A549 (cell line): ENCODE measurements at regions not wholly inside any gene's neighbourhood (a gene's known extent, or its start where the extent isn't known, plus 50 kb on each side); places are given as distances from the start of the nearest gene placed in this dataset.

Source experiments
- ATAC-seq, 2 experiments: fragments of 200-7000 bp in 1 of 2; fragments of >200 bp in 1 of 2; cut with Nextera tagmentation in 1 of 2; cut with Tn5 transposase in 1 of 2; 3 replicates each; pipeline versions ENCODE4 v1.8.0 to v1.9.1; 2018 to 2020; ENCODE audit warnings: mild to moderate bottlenecking in 1 of 2, moderate library complexity in 1 of 2
- CTCF ChIA-PET: fragments of 300-600 bp; sonication (Branson Sonifier 250); formaldehyde crosslinking; extraction: SDS; loops from one replicate; lab custom pipeline; 2021; ENCODE audit warnings: antibody characterized with exemption, inconsistent platforms; lab: Yijun Ruan, JAX
- POLR2A ChIA-PET: fragments of 350-600 bp; formaldehyde crosslinking; extraction: SDS; loops from one replicate; lab custom pipeline; 2021; ENCODE audit warnings: antibody characterized with exemption, inconsistent platforms; lab: Yijun Ruan, JAX
- DNase-seq, 2 experiments: peaks; one replicate each; pipeline versions ENCODE4 v3.0.0 to v3.0.0-alpha.2; 2011 to 2016; ENCODE audit warnings: low read depth in 1 of 2, low spot score in 1 of 2
- FAIRE-seq: peaks from 2 replicates; lab custom pipeline; 2011; peaks lifted over from hg19 to GRCh38; lab: Jason Lieb, UNC
- H3K27ac ChIP-seq, 2 experiments: fragments of >200 bp; sonication (Bioruptor Twin); formaldehyde crosslinking; 3 replicates each; pipeline ENCODE4 v1.5.1; 2016 to 2017
- H3K4me1 ChIP-seq: fragments of >200 bp; sonication (Bioruptor Twin); formaldehyde crosslinking; 3 replicates; pipeline ENCODE4 v1.6.1; 2016
- H3K4me2 ChIP-seq: fragments of >200 bp; sonication (Bioruptor Twin); formaldehyde crosslinking; 3 replicates; pipeline ENCODE4 v1.6.1; 2016
- H3K4me3 ChIP-seq: fragments of >200 bp; sonication (Bioruptor Twin); formaldehyde crosslinking; 3 replicates; pipeline ENCODE4 v1.5.1; 2016
- H3K9me3 ChIP-seq: fragments of >200 bp; sonication (Bioruptor Twin); formaldehyde crosslinking; 3 replicates; pipeline ENCODE4 v1.6.1; 2016
- CBX8 ChIP-seq: fragments of 200-600 bp; sonication (generic); IDR thresholded peaks from 2 replicates; pipeline ENCODE4 v1.6.1; 2016
- CHD2 ChIP-seq: fragments of 150-350 bp; IDR thresholded peaks from 2 replicates; pipeline ENCODE4 v1.6.1; 2014; ENCODE audit warnings: low read length; ENCODE audit not compliant: partially characterized antibody
- CTCF ChIP-seq: fragments of >200 bp; sonication (Bioruptor Twin); formaldehyde crosslinking; IDR thresholded peaks from 3 replicates; pipeline ENCODE4 v1.5.1; 2016
- EHF ChIP-seq: fragments of 250-450 bp; sonication (Bioruptor Pico); IDR thresholded peaks from 2 replicates; pipeline ENCODE4 v1.5.0; 2020; ENCODE audit warnings: mild to moderate bottlenecking
- EHMT2 ChIP-seq: fragments of 200-600 bp; sonication (generic); IDR thresholded peaks from 2 replicates; pipeline ENCODE4 v1.6.1; 2016; ENCODE audit warnings: antibody characterized with exemption, low read depth, mild to moderate bottlenecking, moderate library complexity
- EP300 ChIP-seq, 2 experiments: fragments of >200 bp; sonication (Bioruptor Twin); formaldehyde crosslinking; IDR thresholded peaks; 2 replicates in 1 of 2; 3 replicates in 1 of 2; pipeline ENCODE4 v1.6.1; 2016 to 2017
- FOSB ChIP-seq: fragments of 250-450 bp; sonication (Bioruptor Pico); IDR thresholded peaks from 2 replicates; pipeline ENCODE4 v1.5.0; 2020; ENCODE audit warnings: mild to moderate bottlenecking, moderate library complexity
- FOSL2 ChIP-seq, 2 experiments: fragments of 450-650 bp in 1 of 2; fragments of >200 bp in 1 of 2; sonication (Bioruptor Twin) in 1 of 2; formaldehyde crosslinking; IDR thresholded peaks; 2 replicates each; pipeline versions ENCODE4 v1.5.0 to v1.6.1; 2016 to 2020; ENCODE audit warnings: mild to moderate bottlenecking in 1 of 2, moderate library complexity in 1 of 2
- GATA3 ChIP-seq: IDR thresholded peaks from 2 replicates; pipeline ENCODE4 v1.6.1; 2012; ENCODE audit warnings: borderline replicate concordance
- HES2 ChIP-seq: fragments of >200 bp; sonication (Bioruptor Twin); formaldehyde crosslinking; IDR thresholded peaks from 2 replicates; pipeline ENCODE4 v1.6.1; 2016
- HOXA7 ChIP-seq: fragments of 250-450 bp; sonication (Bioruptor Pico); IDR thresholded peaks from 2 replicates; pipeline ENCODE4 v1.5.0; 2020; ENCODE audit warnings: mild to moderate bottlenecking, moderate library complexity
- HOXB13 ChIP-seq: fragments of 250-450 bp; sonication (Bioruptor Pico); IDR thresholded peaks from 2 replicates; pipeline ENCODE4 v1.5.0; 2020; ENCODE audit warnings: low read depth, mild to moderate bottlenecking, moderate library complexity
- JUNB ChIP-seq: fragments of >200 bp; sonication (Bioruptor Twin); formaldehyde crosslinking; IDR thresholded peaks from 2 replicates; pipeline ENCODE4 v1.6.1; 2016
- KDM1A ChIP-seq: fragments of 200-600 bp; sonication (generic); IDR thresholded peaks from 2 replicates; pipeline ENCODE4 v1.6.1; 2016; ENCODE audit warnings: low read depth, mild to moderate bottlenecking
- KDM5A ChIP-seq: fragments of 200-600 bp; sonication (generic); IDR thresholded peaks from 2 replicates; pipeline ENCODE4 v1.6.1; 2016; ENCODE audit warnings: antibody characterized with exemption, mild to moderate bottlenecking
- MAX ChIP-seq: IDR thresholded peaks from 2 replicates; pipeline ENCODE4 v1.6.1; 2012
- MYC ChIP-seq: IDR thresholded peaks from 2 replicates; pipeline ENCODE4 v1.6.1; 2012; ENCODE audit warnings: mild to moderate bottlenecking, inconsistent platforms, low read length, improper control_type of control experiment, borderline replicate concordance
- POLR2AphosphoS2 ChIP-seq: conservative IDR thresholded peaks from 2 replicates; pipeline ENCODE4 v1.6.1; 2012; ENCODE audit warnings: low read length, improper control_type of control experiment, inconsistent platforms
- RAD21 ChIP-seq, 2 experiments: fragments of >200 bp in 1 of 2; sonication (Bioruptor Twin) in 1 of 2; formaldehyde crosslinking in 1 of 2; IDR thresholded peaks in 1 of 2; conservative IDR thresholded peaks in 1 of 2; 2 replicates in 1 of 2; 3 replicates in 1 of 2; pipeline ENCODE4 v1.6.1; 2012 to 2018; ENCODE audit warnings: inconsistent platforms in 1 of 2
- RARB ChIP-seq: fragments of 250-450 bp; sonication (Bioruptor Pico); IDR thresholded peaks from 2 replicates; pipeline ENCODE4 v1.8.0; 2021; ENCODE audit warnings: mild to moderate bottlenecking, moderate library complexity
- SMC3 ChIP-seq: fragments of >200 bp; sonication (Bioruptor Twin); formaldehyde crosslinking; IDR thresholded peaks from 3 replicates; pipeline ENCODE4 v1.6.1; 2018; ENCODE audit warnings: inconsistent platforms
- TFCP2L1 ChIP-seq: fragments of 250-450 bp; sonication (Bioruptor Pico); IDR thresholded peaks from 2 replicates; pipeline ENCODE4 v1.5.0; 2021; ENCODE audit warnings: mild to moderate bottlenecking
- TP53 ChIP-seq: fragments of 250-450 bp; sonication (Bioruptor Pico); IDR thresholded peaks from 2 replicates; pipeline ENCODE4 v1.5.0; 2021; ENCODE audit warnings: mild to moderate bottlenecking, moderate library complexity
- USF2 ChIP-seq: fragments of 450-650 bp; IDR thresholded peaks from 2 replicates; pipeline ENCODE4 v1.6.1; 2014; ENCODE audit warnings: antibody characterized with exemption
- ZC3H11A ChIP-seq: fragments of 450-650 bp; IDR thresholded peaks from 2 replicates; pipeline ENCODE4 v1.6.1; 2014; ENCODE audit warnings: antibody characterized with exemption, mild to moderate bottlenecking
- ZFP36 ChIP-seq: fragments of 450-650 bp; IDR thresholded peaks from 2 replicates; pipeline ENCODE4 v1.6.1; 2014; ENCODE audit warnings: borderline replicate concordance; ENCODE audit not compliant: partially characterized antibody
- WGBS: methylation state at CpG from one replicate; pipeline ENCODE4 v1.1.6; 2017; ENCODE audit errors: missing lambda C conversion rate; 5-methylcytosine and 5-hydroxymethylcytosine counted together
- TF ChIP-seq, protein P1 (sequence below): fragments of 250-450 bp; sonication (Bioruptor Pico); IDR thresholded peaks from 2 replicates; pipeline ENCODE4 v1.5.0; 2020; ENCODE audit warnings: low read depth, mild to moderate bottlenecking, moderate library complexity

DNA sequence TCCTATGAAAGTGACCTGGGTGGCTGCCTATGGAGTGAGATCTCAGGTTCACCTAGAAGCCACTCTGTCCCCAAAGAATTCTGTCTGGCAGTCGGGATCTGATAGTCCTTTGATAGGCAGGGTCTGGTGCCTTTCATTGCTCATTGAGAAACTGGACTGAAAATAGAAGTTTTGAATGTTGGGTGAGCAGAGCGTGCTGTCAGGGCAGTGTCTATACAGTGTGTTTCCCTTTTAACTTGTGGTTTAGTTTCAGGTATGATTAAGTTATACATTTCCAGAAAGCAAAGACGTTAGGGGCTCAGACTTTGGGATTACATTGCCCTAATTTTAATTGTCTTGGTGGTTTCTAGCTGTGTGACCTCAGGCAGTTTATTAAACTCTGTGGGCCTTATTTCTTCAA lies 111.3 kb upstream of the PAX6 start:
- ChIA-PET POLR2A (no interaction called here), CTCF (no interaction called here)
- TF ChIP-seq MYC (no peak), FOSB (no peak), POLR2AphosphoS2 (no peak), ZFP36 (no peak), HES2 (no peak), RAD21 (conservative IDR thresholded peaks at IDR 0.05 in 1 of 2, IDR thresholded peaks at IDR 0.05 in 1 of 2) (no peak), ZC3H11A (no peak), SMC3 (no peak), FOSL2 (IDR thresholded peaks at IDR 0.05) (no peak), FOSL2 (CRISPR knock-in tag; IDR thresholded peaks at IDR 0.05) (no peak), TP53 (CRISPR knock-in tag) (no peak), GATA3 (no peak), EHF (CRISPR knock-in tag) (no peak), TFCP2L1 (CRISPR knock-in tag) (no peak), KDM1A (no peak), HOXA7 (CRISPR knock-in tag) (no peak), KDM5A (no peak)
- TF ChIP-seq, protein P1, sequence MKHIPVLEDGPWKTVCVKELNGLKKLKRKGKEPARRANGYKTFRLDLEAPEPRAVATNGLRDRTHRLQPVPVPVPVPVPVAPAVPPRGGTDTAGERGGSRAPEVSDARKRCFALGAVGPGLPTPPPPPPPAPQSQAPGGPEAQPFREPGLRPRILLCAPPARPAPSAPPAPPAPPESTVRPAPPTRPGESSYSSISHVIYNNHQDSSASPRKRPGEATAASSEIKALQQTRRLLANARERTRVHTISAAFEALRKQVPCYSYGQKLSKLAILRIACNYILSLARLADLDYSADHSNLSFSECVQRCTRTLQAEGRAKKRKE (CRISPR knock-in tag) = no peak
- DNase-seq = no peak
- no peak for ATAC-seq
- Histone ChIP-seq H3K27ac (no peak overlapping the region), H3K4me2 (no peak overlapping the region), H3K4me1 (no peaks in the 10 kb centered on the region), H3K9me3 (no peaks in the 10 kb centered on the region), H3K4me3 (no peak overlapping the region)
- 27% methylated on average over 3 of the region's 3 CpGs for WGBS
- no peak for FAIRE-seq

GRCh38 chr11:31921081-31921480 lies 110.0 kb upstream of the PAX6 start:
- DNase-seq (no peak), ATAC-seq (no peak), FAIRE-seq (no peak)
- Histone ChIP-seq H3K4me1 (no peaks in the 10 kb centered on the region), H3K9me3 (no peaks in the 10 kb centered on the region), H3K4me3 (no peak overlapping the region), H3K27ac (no peak overlapping the region), H3K4me2 (no peak overlapping the region)
- ChIA-PET POLR2A (no interaction called here), CTCF (interaction anchor here (0.6 to 1.5 kb wide), 2 partner anchors 49 to 688 kb away, joined by 3 read pairs; no protein-coding TSS in a partner anchor)
- no peak for TF ChIP-seq USF2
- no peak for TF ChIP-seq EHF (CRISPR knock-in tag)
- TF ChIP-seq CTCF = no peak
- no peak for TF ChIP-seq JUNB
- TF ChIP-seq CBX8 = no peak
- no peak for TF ChIP-seq HOXA7 (CRISPR knock-in tag)
- no peak for TF ChIP-seq EHMT2
- TF ChIP-seq EP300 (IDR thresholded peaks at IDR 0.05) = no peak
- TF ChIP-seq MAX = no peak
- no peak for TF ChIP-seq RARB (CRISPR knock-in tag)
- no peak for TF ChIP-seq CHD2
- TF ChIP-seq, protein P1 (CRISPR knock-in tag) = no peak
- TF ChIP-seq HOXB13 (CRISPR knock-in tag) = no peak
- 50% methylated on average over 4 of the region's 4 CpGs for WGBS
